MM.1S (cell line): ENCODE measurements at regions not wholly inside any gene's neighbourhood (a gene's known extent, or its start where the extent isn't known, plus 50 kb on each side); places are given as distances from the start of the nearest gene placed in this dataset.

Experiments
- DNase-seq: peaks from one replicate; pipeline ENCODE4 v3.0.0-alpha.2; 2015
- H2AFZ ChIP-seq: fragments of 300-600 bp; sonication (generic); 2 replicates; pipeline ENCODE4 v1.6.0; 2016; ENCODE audit warnings: antibody characterized with exemption, low read length
- H3F3A ChIP-seq: fragments of 300-600 bp; sonication (generic); 2 replicates; pipeline ENCODE4 v1.6.1; 2016; ENCODE audit warnings: mild to moderate bottlenecking, antibody characterized with exemption, low read length, moderate library complexity, mixed read lengths; ENCODE audit not compliant: insufficient read depth
- H3K27ac ChIP-seq: fragments of 300-600 bp; sonication (generic); 2 replicates; pipeline ENCODE4 v1.5.1; 2016; ENCODE audit warnings: mild to moderate bottlenecking, low read length
- H3K27me3 ChIP-seq: fragments of 300-600 bp; sonication (generic); replicated peaks from 2 replicates; pipeline ENCODE4 v1.6.0; 2016; ENCODE audit warnings: low read length; ENCODE audit not compliant: insufficient read depth
- H3K36me3 ChIP-seq: fragments of 300-600 bp; sonication (generic); replicated peaks from 2 replicates; pipeline ENCODE4 v1.6.1; 2016; ENCODE audit warnings: mild to moderate bottlenecking, low read length, mixed read lengths; ENCODE audit not compliant: insufficient read depth
- H3K4me1 ChIP-seq: fragments of 300-600 bp; sonication (generic); 2 replicates; pipeline ENCODE4 v1.6.1; 2016; ENCODE audit warnings: low read length, mixed read lengths
- H3K4me2 ChIP-seq: fragments of 300-600 bp; sonication (generic); 2 replicates; pipeline ENCODE4 v1.6.0; 2016; ENCODE audit warnings: low read depth, low read length
- H3K4me3 ChIP-seq: fragments of 300-600 bp; sonication (generic); 2 replicates; pipeline ENCODE4 v1.5.1; 2016; ENCODE audit warnings: low read length, mixed read lengths
- H3K79me2 ChIP-seq: fragments of 300-600 bp; sonication (generic); 2 replicates; pipeline ENCODE4 v1.6.1; 2016; ENCODE audit warnings: mixed run types, low read length, mixed read lengths
- H3K9ac ChIP-seq: fragments of 300-600 bp; sonication (generic); 2 replicates; pipeline ENCODE4 v1.6.1; 2016; ENCODE audit warnings: low read length, mixed read lengths
- H3K9me2 ChIP-seq: fragments of 300-600 bp; sonication (generic); replicated peaks from 2 replicates; pipeline ENCODE4 v1.6.1; 2016; ENCODE audit warnings: mild to moderate bottlenecking, low read length, mixed read lengths; ENCODE audit not compliant: insufficient read depth
- H3K9me3 ChIP-seq: fragments of 300-600 bp; sonication (generic); replicated peaks from 2 replicates; pipeline ENCODE4 v1.6.1; 2016; ENCODE audit warnings: mild to moderate bottlenecking, low read length, mixed read lengths; ENCODE audit not compliant: insufficient read depth
- H4K20me1 ChIP-seq: fragments of 300-600 bp; sonication (generic); 2 replicates; pipeline ENCODE4 v1.6.1; 2016; ENCODE audit warnings: mild to moderate bottlenecking, low read length, moderate library complexity, mixed read lengths; ENCODE audit not compliant: insufficient read depth
- EZH2 ChIP-seq: fragments of 300-600 bp; sonication (generic); optimal IDR thresholded peaks from 2 replicates; pipeline ENCODE3; 2017; ENCODE audit warnings: low read depth, mild to moderate bottlenecking, antibody characterized with exemption, low read length, mixed read lengths
- EZH2phosphoT487 ChIP-seq: fragments of 300-600 bp; sonication (generic); IDR thresholded peaks from 2 replicates; pipeline ENCODE4 v1.6.1; 2018; ENCODE audit warnings: antibody characterized with exemption, low read length
- TF ChIP-seq, protein P1 (sequence below): fragments of 300-600 bp; sonication (generic); IDR thresholded peaks from 2 replicates; pipeline ENCODE4 v1.5.1; 2016; ENCODE audit warnings: antibody characterized with exemption, low read length, mixed read lengths

DNA sequence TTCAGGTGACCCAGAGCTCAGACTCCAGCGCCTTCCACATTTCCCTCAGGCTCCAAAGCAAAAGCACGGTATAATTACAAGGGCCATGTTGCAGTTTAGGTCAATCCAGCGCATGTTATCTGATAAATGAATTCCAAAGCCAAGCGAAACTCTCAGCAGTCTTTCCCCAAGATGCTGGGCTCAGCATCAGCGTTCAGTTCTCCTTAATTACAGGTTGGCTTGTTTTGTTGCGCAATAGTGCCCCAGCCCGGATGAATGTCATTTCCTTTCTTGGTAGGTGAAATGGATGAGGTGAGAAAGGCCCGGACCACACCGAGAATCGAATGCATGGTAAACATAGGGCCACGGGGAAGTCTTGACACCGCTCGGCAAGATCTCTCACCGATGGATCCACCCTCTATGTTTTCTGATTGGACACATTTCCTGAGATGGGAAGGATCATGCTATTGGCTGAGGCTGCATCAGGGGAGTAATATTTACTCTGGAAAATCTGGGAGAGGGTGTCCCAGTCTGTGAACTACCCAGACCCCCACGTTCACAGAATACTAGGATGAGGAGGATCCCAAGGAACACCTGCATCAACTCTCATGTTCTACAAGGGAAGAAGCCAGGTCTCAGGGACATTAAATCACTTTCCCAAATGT, 221.2 kb upstream of the ANKRD55 start:
- Histone ChIP-seq H3F3A (no peaks in the 10 kb centered on the region), H3K4me1 (no peaks in the 10 kb centered on the region), H3K9ac (no peak overlapping the region), H3K27ac (no peak overlapping the region), H3K9me2 (no peaks in the 10 kb centered on the region), H3K4me2 (no peak overlapping the region), H3K79me2 (no peaks in the 10 kb centered on the region), H3K9me3 (no peaks in the 10 kb centered on the region), H4K20me1 (no peaks in the 10 kb centered on the region), H3K27me3 (no peaks in the 10 kb centered on the region), H3K36me3 (no peaks in the 10 kb centered on the region), H3K4me3 (no peak overlapping the region), H2AFZ (no peak overlapping the region)
- TF ChIP-seq EZH2phosphoT487: no peak
- TF ChIP-seq, protein P1, sequence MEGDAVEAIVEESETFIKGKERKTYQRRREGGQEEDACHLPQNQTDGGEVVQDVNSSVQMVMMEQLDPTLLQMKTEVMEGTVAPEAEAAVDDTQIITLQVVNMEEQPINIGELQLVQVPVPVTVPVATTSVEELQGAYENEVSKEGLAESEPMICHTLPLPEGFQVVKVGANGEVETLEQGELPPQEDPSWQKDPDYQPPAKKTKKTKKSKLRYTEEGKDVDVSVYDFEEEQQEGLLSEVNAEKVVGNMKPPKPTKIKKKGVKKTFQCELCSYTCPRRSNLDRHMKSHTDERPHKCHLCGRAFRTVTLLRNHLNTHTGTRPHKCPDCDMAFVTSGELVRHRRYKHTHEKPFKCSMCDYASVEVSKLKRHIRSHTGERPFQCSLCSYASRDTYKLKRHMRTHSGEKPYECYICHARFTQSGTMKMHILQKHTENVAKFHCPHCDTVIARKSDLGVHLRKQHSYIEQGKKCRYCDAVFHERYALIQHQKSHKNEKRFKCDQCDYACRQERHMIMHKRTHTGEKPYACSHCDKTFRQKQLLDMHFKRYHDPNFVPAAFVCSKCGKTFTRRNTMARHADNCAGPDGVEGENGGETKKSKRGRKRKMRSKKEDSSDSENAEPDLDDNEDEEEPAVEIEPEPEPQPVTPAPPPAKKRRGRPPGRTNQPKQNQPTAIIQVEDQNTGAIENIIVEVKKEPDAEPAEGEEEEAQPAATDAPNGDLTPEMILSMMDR: no peak
- no peak for TF ChIP-seq EZH2
- no peak for DNase-seq

DNA sequence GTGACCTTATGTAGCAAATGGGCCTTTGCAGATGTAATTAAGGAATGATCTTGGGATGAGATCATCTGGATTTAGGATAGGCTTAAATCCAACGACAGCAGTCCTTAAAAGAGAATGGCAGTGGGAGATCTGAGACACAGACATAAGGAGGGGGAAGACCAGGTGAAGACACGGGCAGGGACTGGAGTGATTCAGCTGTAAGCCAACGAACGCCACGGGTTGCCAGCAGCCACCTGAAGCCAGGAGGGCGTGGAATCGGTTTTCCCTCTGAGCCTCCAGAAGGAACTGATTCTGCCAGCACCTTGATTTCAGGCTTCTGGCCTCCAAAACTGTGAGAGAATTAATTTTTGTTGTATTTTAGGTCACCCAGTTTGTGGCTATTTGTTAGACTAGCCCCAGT, 218.6 kb upstream of the ANKRD55 start:
- Histone ChIP-seq H3F3A (no peaks in the 10 kb centered on the region), H3K9ac (no peak overlapping the region), H4K20me1 (no peaks in the 10 kb centered on the region), H3K9me3 (no peaks in the 10 kb centered on the region), H3K4me3 (no peak overlapping the region), H2AFZ (no peak overlapping the region), H3K9me2 (no peaks in the 10 kb centered on the region), H3K36me3 (no peaks in the 10 kb centered on the region), H3K27me3 (no peaks in the 10 kb centered on the region), H3K27ac (no peak overlapping the region), H3K4me1 (no peaks in the 10 kb centered on the region), H3K4me2 (no peak overlapping the region), H3K79me2 (no peaks in the 10 kb centered on the region)
- TF ChIP-seq, protein P1: no peak
- no peak for TF ChIP-seq EZH2
- DNase-seq: no peak

DNA sequence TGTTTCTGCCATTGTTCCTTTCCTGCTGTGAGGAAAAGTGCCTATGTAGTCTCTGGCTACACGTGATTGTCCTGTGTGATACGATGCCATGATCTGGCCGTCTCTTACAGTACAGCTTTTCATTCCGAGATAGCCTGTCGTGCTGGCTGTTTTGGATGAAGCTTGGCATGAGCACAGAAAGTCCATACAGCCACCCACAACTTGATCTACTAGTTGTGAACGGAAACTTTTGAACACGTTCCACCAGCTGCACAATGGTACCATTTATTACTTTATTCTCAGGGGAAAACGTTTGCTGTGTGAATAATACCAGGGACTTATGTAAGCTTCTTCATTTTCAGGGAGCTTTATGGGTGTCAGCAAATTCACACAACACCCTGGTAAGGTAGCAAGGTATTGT, 217.6 kb upstream of the ANKRD55 start:
- no peak overlapping the region for H3K4me2 ChIP-seq
- no peaks in the 10 kb centered on the region for H3K9me2 ChIP-seq
- H3K9me3 ChIP-seq: no peaks in the 10 kb centered on the region
- no peak for TF ChIP-seq EZH2phosphoT487
- TF ChIP-seq EZH2: no peak
- TF ChIP-seq, protein P1: no peak
- no peak overlapping the region for H2AFZ ChIP-seq
- H3K4me3 ChIP-seq: no peak overlapping the region
- H3K36me3 ChIP-seq: no peaks in the 10 kb centered on the region
- H3K9ac ChIP-seq: no peak overlapping the region
- H3K4me1 ChIP-seq: no peaks in the 10 kb centered on the region
- H3F3A ChIP-seq: no peaks in the 10 kb centered on the region
- no peaks in the 10 kb centered on the region for H3K79me2 ChIP-seq
- H3K27ac ChIP-seq: no peak overlapping the region
- H4K20me1 ChIP-seq: no peaks in the 10 kb centered on the region
- DNase-seq: no peak
- H3K27me3 ChIP-seq: no peaks in the 10 kb centered on the region
